HG03342 (cell line): ENCODE measurements at regions not wholly inside any gene's neighbourhood (a gene's known extent, or its start where the extent isn't known, plus 50 kb on each side); places are given as distances from the start of the nearest gene placed in this dataset.

Source experiments
- ATAC-seq: cut with Tn5 transposase; IDR thresholded peaks from one replicate; pipeline ENCODE4 v1.9.1; 2021; ENCODE audit warnings: mild to moderate bottlenecking, moderate library complexity; ENCODE audit not compliant: unreplicated experiment

DNA sequence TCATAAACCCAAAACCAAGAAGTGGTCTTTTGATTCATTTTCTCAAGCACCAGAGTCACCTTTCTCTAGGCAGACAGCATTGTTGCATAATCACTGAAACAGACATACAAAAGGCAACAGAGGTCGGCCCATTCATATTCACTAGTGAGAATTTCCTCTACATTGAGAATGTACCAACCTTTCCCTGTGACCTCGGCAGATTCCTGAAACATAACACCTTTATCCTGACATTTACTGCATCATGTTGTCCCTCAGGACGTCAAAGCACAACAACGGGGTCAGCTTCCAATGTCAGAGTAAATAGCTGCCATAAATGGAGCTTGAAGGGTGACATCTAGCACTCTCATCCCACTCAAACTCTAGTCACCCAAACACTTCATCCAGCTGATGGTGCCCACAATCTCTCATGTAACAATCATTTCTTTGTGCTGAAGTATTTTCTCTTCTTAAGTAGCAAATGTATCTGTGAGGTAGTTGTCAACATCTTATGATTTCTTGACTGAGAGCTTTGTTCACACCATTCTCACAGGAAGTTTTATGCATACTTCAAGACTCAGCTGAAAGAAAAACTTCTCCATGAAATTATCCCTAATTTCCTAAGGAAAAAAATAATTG, 802.6 kb upstream of the CHAC2 start:
- ATAC-seq = no peak

DNA sequence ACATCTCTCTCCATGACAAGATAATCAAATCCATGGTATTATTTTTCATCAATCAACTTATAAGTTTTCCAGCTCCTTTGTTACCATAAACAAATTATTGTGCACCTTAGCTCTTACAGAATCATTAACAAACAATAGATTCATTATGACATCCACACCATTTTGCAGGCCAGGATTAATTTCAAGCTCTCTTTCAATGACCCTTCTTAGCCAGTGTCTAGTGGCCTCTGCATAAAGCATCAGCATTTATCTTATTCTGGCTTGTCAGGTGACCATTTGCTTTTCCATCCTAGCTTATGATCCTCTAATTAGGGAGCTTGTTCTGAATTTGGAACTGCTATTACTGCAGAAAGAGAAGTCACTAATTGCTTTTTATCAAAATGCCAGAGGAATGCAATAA, 806.2 kb upstream of the CHAC2 start:
- ATAC-seq = no peak

DNA sequence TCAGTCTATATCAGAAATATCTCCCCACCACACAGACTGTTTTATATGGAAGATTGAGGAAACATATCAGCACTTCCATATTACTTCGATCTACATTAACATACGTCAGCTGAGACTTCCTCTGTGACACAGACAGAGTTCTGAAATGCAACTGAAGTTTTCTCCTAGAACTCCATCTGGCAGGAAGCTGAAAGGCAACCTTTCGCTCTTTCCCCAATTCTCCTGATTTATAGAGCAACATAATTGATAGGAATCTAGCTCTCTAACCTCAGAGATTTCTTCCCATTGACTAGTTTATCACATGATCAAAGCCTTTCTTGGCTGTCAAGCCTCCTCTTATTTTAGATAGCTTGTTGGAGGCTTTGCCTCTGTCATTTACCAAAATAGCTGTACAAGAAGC, 806.7 kb upstream of the CHAC2 start:
- no peak for ATAC-seq

DNA sequence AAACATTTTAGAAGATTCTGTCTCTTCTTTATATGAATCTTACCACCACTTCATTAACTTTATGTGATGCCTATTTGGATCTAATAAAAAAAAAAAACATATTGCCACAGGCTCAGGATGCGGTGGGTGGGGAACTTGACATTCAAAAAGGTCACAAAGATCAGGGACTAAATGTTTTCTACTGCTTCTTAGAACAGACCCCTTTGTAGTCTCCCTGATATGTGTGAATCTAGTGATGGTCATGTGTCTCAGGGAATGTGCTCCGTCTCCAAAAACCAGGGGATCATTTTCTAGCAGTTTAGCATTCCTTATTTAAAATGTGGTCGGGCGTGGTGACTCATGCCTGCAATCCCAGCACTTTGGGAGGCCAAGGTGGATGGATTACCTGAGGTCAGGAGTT, 807.8 kb upstream of the CHAC2 start:
- no peak for ATAC-seq

DNA sequence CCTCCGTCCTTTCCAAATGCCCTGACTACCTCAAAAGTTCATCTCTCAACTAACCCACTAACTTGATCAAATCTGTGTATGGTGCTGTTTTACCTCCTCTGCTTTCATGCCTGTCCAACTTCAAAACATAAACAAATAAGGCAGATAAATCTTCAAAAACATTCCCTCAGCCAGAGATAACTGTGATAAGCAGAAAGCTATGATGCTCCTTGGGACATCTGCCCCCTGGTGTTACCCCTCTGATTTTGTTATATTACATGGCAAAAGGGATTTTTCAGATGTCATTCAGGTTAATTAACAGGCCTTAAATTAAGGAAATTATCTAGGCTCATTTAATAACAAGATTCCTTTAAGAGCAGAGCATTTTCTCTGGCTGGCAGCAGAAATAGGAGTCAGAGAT, 810.8 kb upstream of the CHAC2 start:
- ATAC-seq = no peak

DNA sequence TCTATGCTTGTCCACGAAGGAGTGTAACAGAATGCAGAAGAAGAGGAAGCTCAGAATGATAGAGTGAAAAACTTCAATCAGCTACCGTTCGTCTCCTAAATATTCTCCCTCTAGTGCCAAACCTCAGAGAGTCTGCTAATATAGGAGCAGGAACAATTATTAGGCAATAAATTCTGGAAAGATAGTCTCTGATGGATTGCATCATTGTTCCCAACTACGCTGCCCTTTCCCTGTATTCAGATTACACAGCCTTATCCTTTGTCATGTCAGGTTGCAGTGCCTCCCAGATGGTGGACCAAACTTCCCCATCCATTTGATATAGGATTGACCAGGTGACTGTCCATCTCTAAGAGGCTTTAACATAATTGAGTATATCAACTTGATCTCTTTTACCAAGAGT, 811.5 kb upstream of the CHAC2 start:
- no peak for ATAC-seq

DNA sequence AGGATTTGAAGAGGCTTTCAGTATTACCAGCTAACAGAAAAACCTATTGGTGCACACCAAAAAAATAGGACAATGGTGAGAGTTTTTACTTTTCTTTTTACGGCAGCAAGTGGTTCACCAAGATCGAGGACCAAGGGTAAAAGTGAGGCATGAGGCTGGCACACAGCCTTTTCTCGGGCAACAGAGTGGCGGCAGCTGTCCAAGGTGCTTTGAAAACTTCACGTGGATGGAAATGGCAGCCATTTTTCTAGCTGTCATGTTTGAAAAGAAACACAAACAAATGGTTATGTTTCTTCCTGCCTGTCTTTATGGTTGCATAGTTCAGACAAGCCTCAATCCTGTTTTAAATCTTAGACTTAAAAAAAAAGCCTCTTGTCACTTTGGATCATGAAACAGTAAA, 812.5 kb upstream of the CHAC2 start:
- no peak for ATAC-seq

DNA sequence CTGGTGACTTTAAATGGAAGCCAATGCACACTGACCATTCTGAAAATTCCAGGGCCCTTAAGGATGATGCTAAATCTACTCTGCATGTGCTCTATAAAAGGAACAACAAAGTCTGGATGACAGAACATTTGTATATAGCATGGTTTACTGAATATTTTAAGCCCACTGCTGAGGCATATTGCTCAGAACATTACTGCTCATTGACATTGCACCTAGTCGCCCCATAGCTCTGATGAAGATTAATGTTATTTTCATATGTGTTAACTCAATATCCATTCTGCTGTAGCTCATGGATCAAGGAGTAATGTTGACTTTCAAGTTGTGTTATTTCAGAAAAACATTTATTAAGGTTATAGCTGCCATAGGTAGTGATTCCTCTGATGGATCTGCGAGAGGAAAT, 827.5 kb upstream of the CHAC2 start:
- no peak for ATAC-seq

DNA sequence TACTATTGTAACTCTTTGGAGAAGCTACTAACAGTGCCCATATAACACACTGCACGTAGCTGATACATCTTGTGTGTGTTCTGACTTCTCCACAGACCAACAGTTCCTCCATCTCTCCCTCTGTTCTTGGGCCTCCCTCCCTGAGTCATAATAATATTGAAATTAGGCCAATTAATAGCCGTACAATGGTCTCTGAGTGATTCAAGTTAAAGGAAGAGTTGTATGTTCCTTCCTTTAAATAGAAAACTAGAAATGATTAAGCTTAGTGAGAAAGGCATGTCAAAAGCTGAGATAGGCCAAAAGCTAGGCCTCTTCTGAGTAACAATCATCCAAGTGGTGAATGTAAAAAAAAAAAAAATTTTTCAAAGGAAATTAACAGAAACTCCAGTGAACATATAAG, 828.4 kb upstream of the CHAC2 start:
- no peak for ATAC-seq

DNA sequence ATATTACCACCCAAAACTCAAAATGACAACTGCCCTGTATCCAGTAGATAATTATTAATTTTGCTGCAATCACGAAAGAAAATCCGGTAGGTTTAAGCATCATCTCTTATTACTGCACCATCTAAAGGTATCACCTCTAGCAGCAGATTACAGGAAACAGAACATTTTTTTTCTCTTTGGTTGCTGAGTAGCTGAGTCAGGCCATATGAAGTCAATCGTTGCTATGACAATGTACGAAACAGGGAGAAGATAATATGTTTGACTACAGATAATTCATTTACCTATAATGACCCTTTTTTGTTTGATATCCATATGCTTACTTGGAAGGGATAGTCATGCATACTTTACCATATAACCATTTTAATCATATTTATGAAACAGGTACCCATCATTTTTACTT, 831.6 kb upstream of the CHAC2 start:
- ATAC-seq = no peak

DNA sequence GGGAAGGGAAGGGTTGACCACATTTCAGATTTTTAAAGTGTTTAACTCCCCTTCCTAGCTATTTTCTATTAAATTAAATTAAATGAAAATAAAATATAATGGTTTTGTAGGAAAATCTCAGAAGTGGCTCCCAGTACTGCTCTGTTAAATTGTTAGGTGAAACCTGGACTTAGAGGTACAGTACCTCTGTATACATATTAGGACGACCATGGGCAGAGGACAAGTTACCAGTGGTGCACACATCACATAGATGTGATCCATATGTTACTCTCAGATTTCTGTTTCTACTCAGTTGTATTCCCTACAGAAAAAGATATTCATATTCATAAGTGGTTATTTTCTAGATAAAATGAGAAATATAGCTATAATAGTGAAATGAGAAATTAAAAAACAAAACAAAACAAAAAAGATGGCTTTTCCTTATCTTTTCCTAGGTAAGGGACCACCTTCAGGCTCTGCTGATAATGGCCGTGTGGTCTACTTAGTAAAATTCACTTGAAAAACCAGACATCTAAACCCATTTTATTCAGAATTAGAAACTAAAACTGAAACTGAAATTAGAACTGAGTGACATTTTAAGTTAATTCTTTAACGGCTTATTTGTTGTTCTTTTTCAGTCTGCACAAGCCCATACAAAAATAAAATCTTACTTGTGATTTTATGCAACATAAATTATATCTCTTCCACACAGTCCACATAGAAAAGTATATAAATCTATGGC, 832.5 kb upstream of the CHAC2 start:
- peak; percentile 29 for ATAC-seq

DNA sequence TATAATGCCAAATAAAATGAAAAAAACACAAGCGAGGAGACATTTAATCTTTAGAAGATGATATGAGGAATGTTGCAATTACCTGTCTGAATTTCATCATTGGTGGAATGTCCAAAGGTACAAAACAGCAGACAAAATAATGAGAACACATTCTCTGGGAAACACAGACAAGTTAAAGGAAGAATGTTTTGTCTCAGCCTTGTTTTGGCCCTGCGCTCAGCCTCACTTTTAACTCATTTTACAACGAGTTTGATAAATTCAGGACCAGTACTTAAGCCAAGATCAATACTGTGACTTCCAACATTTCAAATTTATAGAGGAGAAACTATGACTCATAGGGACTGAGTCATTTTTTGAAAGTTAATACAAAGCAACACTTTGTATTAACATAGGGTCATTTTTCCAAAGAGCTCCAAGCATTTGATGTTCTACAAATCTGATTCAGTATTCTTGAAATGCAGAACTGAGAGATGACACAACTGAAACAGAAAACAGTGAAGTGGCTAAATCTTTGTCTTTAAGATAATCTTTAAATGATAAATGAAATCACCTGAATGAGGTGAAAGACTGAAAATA, 833.2 kb upstream of the CHAC2 start:
- ATAC-seq = peak; percentile 60

DNA sequence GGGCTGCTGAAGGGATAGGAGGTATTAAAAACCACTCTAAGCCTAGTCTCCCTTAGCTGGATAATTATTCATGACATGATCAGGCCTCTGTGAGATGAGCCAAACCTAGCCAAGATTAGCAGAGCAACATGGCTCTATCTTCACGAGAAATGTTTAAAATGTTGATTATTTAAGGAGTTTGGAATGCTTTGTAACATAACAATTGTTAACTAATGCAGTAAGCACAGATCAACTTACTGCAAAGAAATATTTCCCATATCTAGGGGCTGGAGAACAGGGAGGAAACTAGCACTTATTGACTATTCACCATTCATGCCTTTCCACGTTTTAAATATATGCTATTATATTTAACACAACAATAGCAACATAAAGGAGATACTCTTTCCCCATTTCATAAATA, 833.7 kb upstream of the CHAC2 start:
- no peak for ATAC-seq

DNA sequence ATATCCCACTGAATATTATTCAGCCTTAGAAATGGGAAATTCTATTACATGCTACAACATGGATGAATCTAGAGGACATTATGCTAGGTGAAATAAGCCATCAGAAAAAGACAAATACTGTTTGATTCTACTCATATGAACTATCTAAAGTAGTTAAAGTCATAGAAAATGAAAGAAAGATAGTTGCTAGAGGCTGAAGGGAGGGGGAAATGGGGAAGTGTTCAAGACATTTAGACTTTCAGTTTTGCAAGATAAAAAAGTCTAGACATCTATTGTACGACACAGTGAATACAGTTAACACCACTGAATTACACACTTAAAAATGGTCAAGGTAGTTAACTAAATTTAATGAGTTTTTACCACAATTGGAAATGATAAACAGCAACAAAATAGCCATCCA, 835.9 kb upstream of the CHAC2 start:
- peak; percentile 50 for ATAC-seq

DNA sequence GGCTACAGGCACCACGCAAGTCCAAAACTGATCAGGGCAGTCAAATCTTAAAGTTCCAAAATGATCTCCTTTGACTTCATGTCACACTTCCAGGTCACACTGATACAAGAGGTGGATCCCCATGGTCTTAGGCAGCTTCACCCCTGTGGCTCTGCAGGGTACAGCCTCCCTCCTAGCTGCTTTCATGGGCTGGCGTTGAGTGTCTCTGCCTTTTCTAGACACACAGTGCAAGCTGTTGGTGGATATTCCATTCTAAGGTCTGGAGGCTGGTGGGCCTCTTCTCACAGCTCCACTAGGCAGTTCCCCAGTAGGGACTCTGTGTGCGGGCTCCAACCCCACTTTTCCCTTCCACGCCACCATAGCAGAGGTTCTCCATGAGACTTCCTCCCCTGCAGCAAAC, 838.2 kb upstream of the CHAC2 start:
- ATAC-seq = no peak

DNA sequence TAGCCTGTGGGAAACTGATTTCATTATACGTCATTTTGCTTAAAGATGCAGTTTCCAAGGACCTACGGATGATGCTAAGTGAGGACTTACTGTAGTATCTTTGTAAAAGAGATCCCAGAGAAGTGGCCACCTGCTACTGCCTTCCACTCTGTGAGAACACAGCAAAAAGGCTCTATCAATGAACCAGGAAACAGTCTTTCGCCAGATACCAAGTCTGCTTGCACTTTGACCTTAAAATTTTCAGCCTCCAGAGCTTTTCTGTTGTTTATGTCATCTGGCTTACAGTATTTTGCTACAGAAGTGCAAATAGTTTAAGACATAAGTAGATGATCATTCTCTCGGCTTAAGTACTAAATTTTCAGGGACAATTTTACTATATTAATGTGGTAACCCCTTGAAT, 847.9 kb upstream of the CHAC2 start:
- ATAC-seq = no peak

DNA sequence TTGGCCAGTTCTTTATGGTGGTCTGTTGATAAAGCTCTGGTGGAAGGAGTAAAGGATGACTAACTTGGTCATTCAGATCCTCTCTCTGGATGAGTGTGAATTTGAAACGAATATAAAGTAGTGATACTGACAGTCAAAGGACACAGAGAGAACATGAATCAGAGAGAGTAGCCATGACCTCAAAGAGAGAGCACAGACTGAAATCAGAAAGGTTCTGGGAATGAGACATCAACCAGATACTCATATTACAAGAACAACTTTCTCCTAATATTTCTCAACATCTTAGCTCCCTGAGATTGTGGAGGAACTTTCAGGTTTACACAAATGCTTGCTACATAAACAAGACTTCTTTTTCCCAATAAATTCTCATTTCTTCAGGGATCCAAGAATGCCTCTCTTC, 849.1 kb upstream of the CHAC2 start:
- ATAC-seq = no peak

DNA sequence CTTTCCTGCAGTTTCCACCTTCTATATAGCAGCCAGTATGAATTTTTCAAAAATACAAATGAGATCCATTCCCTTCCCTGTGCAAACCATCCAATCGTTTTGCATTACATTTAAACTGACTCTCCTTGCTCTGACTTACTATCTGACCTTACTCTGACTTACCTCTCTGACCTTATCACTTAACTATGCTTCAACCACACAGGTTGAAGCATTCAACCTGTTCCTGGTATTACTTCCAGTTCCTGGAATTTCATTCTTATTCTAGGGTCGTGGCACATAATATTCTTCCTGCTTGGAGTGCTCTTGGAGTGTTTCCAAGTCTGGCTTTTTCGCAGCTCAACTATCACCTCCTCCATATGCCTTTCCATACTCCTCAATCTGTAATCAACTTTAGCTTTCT, 850.6 kb upstream of the CHAC2 start:
- ATAC-seq = no peak

DNA sequence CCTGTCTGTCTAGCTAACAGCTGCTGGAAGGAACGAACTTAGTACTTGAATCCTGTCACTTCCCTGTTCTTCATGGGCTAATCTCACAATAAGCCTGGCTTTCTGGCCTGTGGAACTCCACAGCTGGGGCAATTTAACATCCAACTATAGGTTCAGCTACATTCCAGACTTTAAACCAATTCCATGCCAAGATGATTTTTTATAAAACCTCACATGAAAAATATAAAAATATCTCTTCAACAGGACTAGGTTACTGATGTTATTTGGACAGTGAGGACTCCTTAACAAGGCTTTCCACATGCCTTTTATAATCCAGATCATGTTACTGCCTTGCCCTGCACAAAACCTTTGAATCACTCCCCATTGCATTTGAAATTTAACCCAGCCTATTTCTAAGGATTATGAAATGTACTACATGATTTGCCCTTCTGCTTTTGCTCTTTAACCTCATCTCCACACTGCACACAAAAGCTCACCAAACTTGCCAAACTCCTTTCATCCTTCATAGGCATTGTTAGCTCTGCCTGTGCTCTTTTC, 863.2 kb upstream of the CHAC2 start:
- ATAC-seq = no peak

DNA sequence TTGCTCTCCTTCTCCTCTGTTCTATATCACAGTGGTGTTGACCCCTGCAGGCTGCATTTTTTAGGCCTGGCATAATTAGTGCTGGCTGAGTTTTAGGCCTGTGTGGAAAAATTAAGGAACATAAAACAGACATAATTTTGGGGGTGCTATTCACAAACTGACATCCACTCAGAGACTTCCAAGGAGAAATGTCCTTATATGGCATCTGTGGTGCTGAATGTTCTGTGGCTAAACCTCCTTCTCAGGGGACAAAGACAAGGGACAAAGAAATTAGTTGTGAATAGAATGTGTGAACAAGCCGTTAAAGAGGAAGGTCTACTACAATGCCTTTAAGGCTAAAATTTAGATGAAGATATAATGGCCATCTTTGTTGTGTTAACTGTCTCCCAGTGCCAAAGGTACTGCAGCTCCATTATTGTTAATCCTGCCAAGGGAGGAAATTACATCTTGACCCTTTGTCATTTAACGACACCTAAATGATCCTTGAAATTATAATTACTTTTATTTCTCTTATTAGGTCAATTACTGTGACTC, 870.0 kb upstream of the CHAC2 start:
- ATAC-seq = no peak

DNA sequence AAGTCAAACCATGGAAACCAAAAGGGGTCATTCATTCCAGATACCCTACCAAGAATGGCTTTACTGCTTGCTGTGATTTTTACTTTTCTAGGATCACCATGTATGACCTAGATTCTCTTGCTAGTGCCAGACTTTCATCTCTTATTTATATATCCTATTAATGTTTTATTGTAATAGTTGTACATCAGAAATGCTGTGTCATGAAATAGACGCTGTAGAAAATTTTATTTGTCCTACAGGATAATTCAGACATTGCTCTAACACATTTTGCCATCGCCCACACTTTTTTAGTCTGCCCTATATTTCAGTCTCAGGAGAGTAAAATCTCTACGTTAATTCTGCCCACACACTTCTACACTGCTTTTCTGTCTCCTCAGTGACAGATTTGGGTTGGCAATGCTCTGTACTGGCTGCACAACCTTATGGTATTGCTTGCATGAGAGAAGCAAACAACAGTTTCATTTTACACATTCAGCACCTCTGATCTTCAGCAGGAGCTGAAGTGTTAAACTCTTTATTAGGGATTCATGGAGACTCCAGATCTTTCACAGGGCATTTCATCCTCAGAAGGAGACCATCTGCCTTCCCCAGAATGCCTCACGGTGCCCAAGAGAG, 871.8 kb upstream of the CHAC2 start:
- ATAC-seq = no peak

DNA sequence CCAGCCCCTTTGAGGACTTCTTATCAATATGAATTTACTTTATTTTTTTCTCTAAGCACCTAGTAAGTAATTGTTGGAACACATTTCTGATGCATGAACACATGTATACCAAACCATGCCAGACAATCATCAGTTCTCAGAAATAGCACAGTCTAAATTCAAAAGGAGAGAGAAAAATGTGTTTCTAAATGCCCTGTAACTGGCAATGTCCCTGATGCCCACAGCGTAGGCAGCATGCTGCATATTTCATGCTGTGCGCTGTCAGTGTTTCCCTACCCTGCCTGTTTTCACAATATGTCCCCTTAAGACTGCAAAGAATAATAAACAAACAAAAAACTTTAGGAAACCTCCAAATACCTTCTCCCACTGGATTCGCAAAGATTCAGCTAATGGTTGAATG, 881.0 kb upstream of the CHAC2 start:
- no peak for ATAC-seq
